B cell (primary cell): ENCODE measurements at regions not wholly inside any gene's neighbourhood (a gene's known extent, or its start where the extent isn't known, plus 50 kb on each side); places are given as distances from the start of the nearest gene placed in this dataset.
"Not testable (repeated sequence)": the region's sequence is repeated elsewhere in the genome, so short reads cannot be mapped to it uniquely, and the experiment has no call there.

Source experiments
- CTCF ChIP-seq: fragments of 200-600 bp; IDR thresholded peaks from one replicate; pipeline ENCODE4 v1.8.0; 2022; ENCODE audit warnings: antibody characterized with exemption, mild to moderate bottlenecking
- EZH2 ChIP-seq: IDR thresholded peaks from 2 replicates; pipeline ENCODE4 v1.6.1; 2012; ENCODE audit warnings: borderline replicate concordance, low read depth, mild to moderate bottlenecking, moderate library complexity, low read length; ENCODE audit not compliant: insufficient read depth, poor library complexity, severe bottlenecking

GRCh38 chr6:102910701-102911139, 1517.2 kb downstream of the GRIK2 start:
- not testable (repeated sequence) for TF ChIP-seq CTCF, EZH2
